ENCODE measurements at regions not wholly inside any gene's neighbourhood (a gene's known extent, or its start where the extent isn't known, plus 50 kb on each side); places are given as distances from the start of the nearest gene placed in this dataset.

DNA sequence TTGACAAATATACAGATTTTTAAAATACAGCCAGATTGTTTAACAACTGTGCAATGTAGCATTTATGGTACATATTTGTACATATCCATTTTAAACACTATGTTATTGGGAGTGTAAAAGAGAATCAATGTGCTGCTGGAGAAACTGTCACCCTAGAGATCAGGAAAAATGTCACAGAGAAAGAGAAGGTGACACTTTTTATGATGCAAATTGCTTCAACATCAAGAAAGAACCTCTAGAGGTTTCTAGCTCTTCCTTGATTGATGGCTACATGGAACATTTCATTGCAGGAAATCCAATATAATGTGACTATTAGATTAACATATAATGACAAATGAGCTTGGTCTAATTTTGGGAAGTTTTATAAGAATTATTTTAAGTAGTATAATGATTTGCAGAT is 1491.2 kb upstream of the PCDH20 start:
- H3K4me3 ChIP-seq: no peak overlapping the region
- no peak overlapping the region for H3K27ac ChIP-seq
- no peaks in the 10 kb centered on the region for H3K9me3 ChIP-seq
- no peaks in the 10 kb centered on the region for H3K4me1 ChIP-seq (ENCODE audit: insufficient read depth)
- H3K36me3 ChIP-seq: no peaks in the 10 kb centered on the region
- no peak for TF ChIP-seq EP300 (IDR thresholded peaks at IDR 0.05)
- TF ChIP-seq, protein P1, sequence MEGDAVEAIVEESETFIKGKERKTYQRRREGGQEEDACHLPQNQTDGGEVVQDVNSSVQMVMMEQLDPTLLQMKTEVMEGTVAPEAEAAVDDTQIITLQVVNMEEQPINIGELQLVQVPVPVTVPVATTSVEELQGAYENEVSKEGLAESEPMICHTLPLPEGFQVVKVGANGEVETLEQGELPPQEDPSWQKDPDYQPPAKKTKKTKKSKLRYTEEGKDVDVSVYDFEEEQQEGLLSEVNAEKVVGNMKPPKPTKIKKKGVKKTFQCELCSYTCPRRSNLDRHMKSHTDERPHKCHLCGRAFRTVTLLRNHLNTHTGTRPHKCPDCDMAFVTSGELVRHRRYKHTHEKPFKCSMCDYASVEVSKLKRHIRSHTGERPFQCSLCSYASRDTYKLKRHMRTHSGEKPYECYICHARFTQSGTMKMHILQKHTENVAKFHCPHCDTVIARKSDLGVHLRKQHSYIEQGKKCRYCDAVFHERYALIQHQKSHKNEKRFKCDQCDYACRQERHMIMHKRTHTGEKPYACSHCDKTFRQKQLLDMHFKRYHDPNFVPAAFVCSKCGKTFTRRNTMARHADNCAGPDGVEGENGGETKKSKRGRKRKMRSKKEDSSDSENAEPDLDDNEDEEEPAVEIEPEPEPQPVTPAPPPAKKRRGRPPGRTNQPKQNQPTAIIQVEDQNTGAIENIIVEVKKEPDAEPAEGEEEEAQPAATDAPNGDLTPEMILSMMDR (IDR thresholded peaks at IDR 0.05): no peak
- no peak for TF ChIP-seq POLR2A (IDR thresholded peaks at IDR 0.05)
- H3K27me3 ChIP-seq: no peaks in the 10 kb centered on the region
- no peak for DNase-seq
- intact Hi-C loops (cut with DNase I): no loop called here

DNA sequence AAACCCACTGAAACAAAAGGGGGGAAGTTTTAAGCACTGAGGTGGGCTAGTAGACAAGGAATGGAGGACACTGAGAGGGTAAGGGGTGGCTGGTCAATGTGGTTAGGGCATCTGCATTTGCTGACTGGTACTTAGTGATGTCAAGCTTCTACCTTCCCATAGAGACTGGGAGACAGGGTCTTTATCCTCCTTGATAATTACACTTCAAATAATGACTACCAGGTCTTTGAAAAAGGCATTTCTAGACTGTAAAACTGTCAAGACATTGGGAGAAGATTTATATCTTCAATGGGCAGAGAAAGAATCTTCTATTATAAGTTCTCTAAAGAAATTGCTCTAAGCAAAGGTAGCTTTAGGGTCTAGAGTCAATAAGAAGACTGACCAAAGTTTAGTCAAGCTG is 1490.8 kb upstream of the PCDH20 start:
- no peaks in the 10 kb centered on the region for H3K36me3 ChIP-seq
- no peak for TF ChIP-seq POLR2A (IDR thresholded peaks at IDR 0.05)
- no peak for TF ChIP-seq EP300 (IDR thresholded peaks at IDR 0.05)
- TF ChIP-seq, protein P1 (IDR thresholded peaks at IDR 0.05): no peak
- intact Hi-C loops (cut with DNase I): no loop called here
- DNase-seq: no peak
- H3K27me3 ChIP-seq: no peaks in the 10 kb centered on the region
- H3K9me3 ChIP-seq: no peaks in the 10 kb centered on the region
- no peak overlapping the region for H3K27ac ChIP-seq
- H3K4me1 ChIP-seq (ENCODE audit: insufficient read depth): no peaks in the 10 kb centered on the region
- H3K4me3 ChIP-seq: no peak overlapping the region

DNA sequence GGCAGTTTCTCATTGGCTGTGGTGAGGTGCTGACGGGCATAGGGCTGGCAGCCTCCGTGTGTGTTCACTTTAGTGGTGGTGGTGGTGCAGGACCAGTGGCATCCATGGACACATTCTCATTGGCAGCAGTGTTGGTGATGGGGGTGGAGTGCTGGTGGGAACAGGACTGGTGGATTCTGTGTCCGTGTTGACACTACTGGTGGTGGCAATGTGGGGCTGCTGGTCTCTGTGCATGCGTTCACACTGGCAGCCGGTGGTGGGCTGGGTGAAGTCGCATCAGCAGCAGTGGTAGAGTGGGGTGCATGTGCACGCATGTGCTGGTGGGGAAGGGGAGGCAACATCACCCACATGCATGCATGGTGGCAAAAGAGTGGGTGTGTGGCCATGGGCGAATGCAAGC is 1471.4 kb upstream of the PCDH20 start:
- Histone ChIP-seq H3K27ac (no peak overlapping the region), H3K27me3 (no peaks in the 10 kb centered on the region), H3K4me1 (ENCODE audit: insufficient read depth) (no peaks in the 10 kb centered on the region), H3K4me3 (no peak overlapping the region), H3K36me3 (no peaks in the 10 kb centered on the region), H3K9me3 (no peaks in the 10 kb centered on the region)
- TF ChIP-seq, protein P1 (IDR thresholded peaks at IDR 0.05): no peak
- TF ChIP-seq EP300 (IDR thresholded peaks at IDR 0.05) (no peak), POLR2A (IDR thresholded peaks at IDR 0.05) (no peak)
- WGBS, 3 donors: 89 to 93% (median 91%) methylated on average over 8 of the region's 8 CpGs
- intact Hi-C loops (cut with DNase I): no loop called here
- DNase-seq: no peak

DNA sequence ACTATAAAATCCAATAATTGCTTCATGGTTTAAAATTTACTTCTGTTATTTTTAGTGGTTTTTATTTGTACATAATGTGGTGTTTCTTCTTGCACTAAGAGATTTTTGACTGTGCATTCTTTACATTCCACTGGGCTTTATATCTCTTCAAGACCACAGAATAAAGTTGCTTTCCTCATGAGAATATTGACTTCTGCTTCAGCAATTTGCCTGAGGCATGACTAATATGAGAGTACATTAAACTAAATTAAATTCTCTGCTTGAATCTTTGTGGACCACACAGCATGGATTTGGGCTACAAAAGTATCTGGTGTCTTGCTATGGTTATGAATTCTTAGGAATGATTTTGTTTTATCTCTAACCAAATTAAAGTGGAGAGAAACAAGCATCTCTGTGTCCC is 1463.4 kb upstream of the PCDH20 start:
- H3K9me3 ChIP-seq: peaks cover 0 to 3% of the 10 kb centered on the region in 2 donors
- intact Hi-C loops (cut with DNase I): no loop called here
- H3K4me1 ChIP-seq (ENCODE audit: insufficient read depth): no peaks in the 10 kb centered on the region
- DNase-seq: no peak
- H3K36me3 ChIP-seq: no peaks in the 10 kb centered on the region
- H3K27me3 ChIP-seq: no peaks in the 10 kb centered on the region
- TF ChIP-seq EP300 (IDR thresholded peaks at IDR 0.05) (no peak), POLR2A (IDR thresholded peaks at IDR 0.05) (no peak)
- TF ChIP-seq, protein P1 (IDR thresholded peaks at IDR 0.05): no peak
- H3K4me3 ChIP-seq: no peak overlapping the region
- H3K27ac ChIP-seq: no peak overlapping the region

DNA sequence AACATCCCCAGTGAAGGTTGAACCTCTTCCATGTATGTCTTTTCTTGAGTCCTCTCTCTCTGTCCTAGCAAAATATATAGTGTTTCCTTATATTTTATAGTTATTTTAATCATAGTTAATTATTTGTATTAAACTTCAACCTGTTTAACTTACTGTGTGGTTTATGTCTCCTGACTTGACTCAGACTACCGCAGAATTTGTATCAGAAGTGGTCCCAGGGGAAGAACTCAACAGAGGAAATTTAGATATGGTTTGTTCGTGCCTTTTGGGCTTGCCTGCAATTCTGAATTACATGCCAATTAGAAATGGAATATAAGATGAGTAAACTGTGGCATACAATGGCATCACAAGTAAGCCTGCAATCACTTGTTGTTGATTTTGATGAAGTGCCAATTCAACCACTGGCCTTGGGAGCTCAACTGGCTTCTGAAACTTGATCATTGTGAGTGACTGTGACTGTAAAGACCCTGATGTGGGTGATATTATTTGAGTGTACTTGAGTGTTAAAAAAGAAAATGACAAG is 1459.5 kb upstream of the PCDH20 start:
- DNase-seq: no peak
- TF ChIP-seq, protein P1 (IDR thresholded peaks at IDR 0.05): no peak
- TF ChIP-seq EP300 (IDR thresholded peaks at IDR 0.05) (no peak), POLR2A (IDR thresholded peaks at IDR 0.05) (no peak)
- H3K27ac ChIP-seq: no peak overlapping the region
- peaks cover 0 to 3% of the 10 kb centered on the region in 2 donors for H3K9me3 ChIP-seq
- H3K27me3 ChIP-seq: no peaks in the 10 kb centered on the region
- intact Hi-C loops (cut with DNase I): no loop called here
- H3K4me3 ChIP-seq: no peak overlapping the region
- no peaks in the 10 kb centered on the region for H3K36me3 ChIP-seq
- no peaks in the 10 kb centered on the region for H3K4me1 ChIP-seq (ENCODE audit: insufficient read depth)
- 77 to 88% (median 84%) methylated on average over 2 of the region's 2 CpGs for WGBS, 3 donors

Measured in ovary (tissue), 7 donors.